HG03196 (cell line): ENCODE measurements at regions not wholly inside any gene's neighbourhood (a gene's known extent, or its start where the extent isn't known, plus 50 kb on each side); places are given as distances from the start of the nearest gene placed in this dataset.

Experiments used
- ATAC-seq: cut with Tn5 transposase; IDR thresholded peaks from one replicate; pipeline ENCODE4 v1.9.1; 2021; ENCODE audit not compliant: unreplicated experiment

GRCh38 chr17:79506150-79506870 lies 104.5 kb downstream of the RBFOX3 start:
- ATAC-seq: no peak

- no peak for ATAC-seq
Measured at GRCh38 chr17:79505199-79505598, 105.7 kb downstream of the RBFOX3 start.

GRCh38 chr17:79504181-79504605 lies 106.7 kb downstream of the RBFOX3 start:
- no peak for ATAC-seq

- no peak for ATAC-seq
Measured at GRCh38 chr17:79503126-79503839, 107.6 kb downstream of the RBFOX3 start.

- ATAC-seq: no peak
Measured at GRCh38 chr17:79501910-79502309, 108.9 kb downstream of the RBFOX3 start.

GRCh38 chr17:79500745-79501618 lies 109.9 kb downstream of the RBFOX3 start:
- no peak for ATAC-seq

- ATAC-seq: no peak
Measured at GRCh38 chr17:79498854-79499253, 112.0 kb downstream of the RBFOX3 start.

GRCh38 chr17:79497777-79498348 lies 113.0 kb downstream of the RBFOX3 start:
- ATAC-seq: no peak

- no peak for ATAC-seq
Measured at GRCh38 chr17:79496422-79497005, 114.3 kb downstream of the RBFOX3 start.

- ATAC-seq: no peak
Measured at GRCh38 chr17:79495665-79496064, 115.2 kb downstream of the RBFOX3 start.

- no peak for ATAC-seq
Measured at GRCh38 chr17:79491006-79491405, 119.8 kb downstream of the RBFOX3 start.

- ATAC-seq: no peak
Measured at GRCh38 chr17:79490530-79490929, 120.3 kb downstream of the RBFOX3 start.

- no peak for ATAC-seq
Measured at GRCh38 chr17:79487149-79487548, 123.7 kb downstream of the RBFOX3 start.

GRCh38 chr17:79485991-79486390 lies 124.9 kb downstream of the RBFOX3 start:
- ATAC-seq: no peak

GRCh38 chr17:79485419-79485985 lies 125.3 kb downstream of the RBFOX3 start:
- ATAC-seq: no peak

GRCh38 chr17:79484600-79485418 lies 126.0 kb downstream of the RBFOX3 start:
- ATAC-seq: no peak

GRCh38 chr17:79483842-79484241 lies 127.0 kb downstream of the RBFOX3 start:
- ATAC-seq: no peak

GRCh38 chr17:79482727-79483521 lies 127.9 kb downstream of the RBFOX3 start:
- no peak for ATAC-seq

GRCh38 chr17:79479876-79480275 lies 131.0 kb downstream of the RBFOX3 start:
- ATAC-seq: no peak
